Panc1 (cell line): ENCODE measurements at regions not wholly inside any gene's neighbourhood (a gene's known extent, or its start where the extent isn't known, plus 50 kb on each side); places are given as distances from the start of the nearest gene placed in this dataset.

Experiments
- ATAC-seq: fragments of 200-7000 bp; cut with Tn5 transposase; 2 replicates; pipeline ENCODE4 v1.9.1; 2020; ENCODE audit warnings: mild to moderate bottlenecking, moderate library complexity
- BruUV-seq: library from RNA; stranded (reverse); fragments of 400-500 nt; replicated peaks from 2 replicates; lab custom pipeline; 2021; lab: Mats Ljungman, UMichigan
- CTCF ChIA-PET: fragments of 300-600 bp; sonication (Branson Sonifier 250); formaldehyde crosslinking; loops from one replicate; lab custom pipeline; 2022; ENCODE audit warnings: antibody characterized with exemption; lab: Charles Lee
- POLR2A ChIA-PET: fragments of 300-600 bp; sonication (Branson Sonifier 250); formaldehyde crosslinking; loops from one replicate; lab custom pipeline; 2022; ENCODE audit warnings: antibody characterized with exemption; lab: Charles Lee
- DNase-seq: peaks from one replicate; pipeline ENCODE4 v3.0.0-alpha.2; 2010; ENCODE audit warnings: low read depth, low spot score
- H3K27ac ChIP-seq: 2 replicates; pipeline ENCODE4 v1.5.1; 2011; ENCODE audit warnings: mild to moderate bottlenecking, low read length, inconsistent platforms
- H3K27me3 ChIP-seq: fragments of 200-500 bp; sonication (Bioruptor generic); 2 replicates; pipeline ENCODE4 v1.6.0; 2014; ENCODE audit warnings: low read length, inconsistent platforms; ENCODE audit not compliant: control insufficient read depth, insufficient read depth
- H3K36me3 ChIP-seq: fragments of 200-500 bp; sonication (Bioruptor generic); 2 replicates; pipeline ENCODE4 v1.5.1; 2014; ENCODE audit warnings: inconsistent platforms, mild to moderate bottlenecking, low read length, moderate library complexity; ENCODE audit not compliant: control insufficient read depth, insufficient read depth
- H3K4me1 ChIP-seq: 2 replicates; pipeline ENCODE4 v1.5.1; 2011; ENCODE audit warnings: inconsistent platforms, mild to moderate bottlenecking, low read length, moderate library complexity; ENCODE audit not compliant: control insufficient read depth, insufficient read depth
- H3K4me3 ChIP-seq, 2 experiments: 2 replicates each; pipeline ENCODE4 v1.5.1; 2011 to 2012; ENCODE audit warnings: low read depth in 2 of 2, low read length in 2 of 2, mild to moderate bottlenecking in 2 of 2, inconsistent platforms in 1 of 2, moderate library complexity in 1 of 2
- H3K9me3 ChIP-seq: fragments of 200-500 bp; sonication (Bioruptor generic); 2 replicates; pipeline ENCODE4 v1.5.1; 2014; ENCODE audit warnings: low read depth, mild to moderate bottlenecking, inconsistent platforms, low read length, moderate library complexity; ENCODE audit not compliant: control insufficient read depth, insufficient read depth
- POLR2AphosphoS5 ChIP-seq: IDR thresholded peaks from 2 replicates; pipeline ENCODE4 v1.6.1; 2012; ENCODE audit warnings: mild to moderate bottlenecking, low read depth, low read length, moderate library complexity
- SIN3A ChIP-seq: IDR thresholded peaks from 2 replicates; pipeline ENCODE4 v1.6.1; 2012; ENCODE audit warnings: low read depth, mild to moderate bottlenecking, low read length, moderate library complexity, borderline replicate concordance; ENCODE audit not compliant: insufficient read depth
- TCF7L2 ChIP-seq: IDR thresholded peaks from 2 replicates; pipeline ENCODE4 v1.6.1; 2011; ENCODE audit warnings: mild to moderate bottlenecking, low read depth, low read length, inconsistent platforms
- in situ Hi-C: cut with HindIII; loops from 2 replicates; pipeline ENCODE4 v1.10.0; 2016; ENCODE audit warnings: low sequenced_read_pairs, low pct_unique_long_range_greater_than_20kb
- intact Hi-C: fragments of 100-400 bp; cut with micrococcal nuclease; formaldehyde crosslinking; loops from one replicate; pipeline ENCODE4 v1.10.0; 2022; ENCODE audit not compliant: unreplicated experiment
- TF ChIP-seq, protein P1 (sequence below), 2 experiments: IDR thresholded peaks; 2 replicates each; pipeline ENCODE4 v1.6.1; 2011 to 2012; ENCODE audit warnings: low read depth in 2 of 2, control low read depth in 1 of 2, low read length in 1 of 2, mild to moderate bottlenecking in 1 of 2, moderate library complexity in 1 of 2; ENCODE audit not compliant: insufficient read depth in 1 of 2
- TF ChIP-seq, protein P2 (sequence below): fragments of 450-650 bp; IDR thresholded peaks from 2 replicates; pipeline ENCODE4 v1.5.1; 2017; ENCODE audit warnings: mild to moderate bottlenecking

DNA sequence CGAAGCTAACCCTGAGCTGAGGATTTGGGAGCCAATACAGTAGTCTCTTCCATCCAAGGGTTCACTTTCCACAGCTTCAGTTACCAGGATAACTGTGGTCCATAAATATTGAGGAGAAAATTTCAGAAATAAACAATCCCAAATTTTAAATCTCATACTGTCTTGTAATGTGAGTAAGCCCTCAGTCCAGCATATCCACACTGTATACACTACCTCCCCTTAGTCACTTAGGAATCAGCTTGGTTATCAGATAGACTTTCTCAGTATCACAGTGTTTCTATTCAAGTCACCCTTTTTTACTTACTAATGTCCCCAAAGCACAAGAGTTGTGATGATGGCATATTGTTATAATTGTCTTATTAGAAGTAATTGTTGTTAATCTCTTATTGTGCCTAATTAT, 102.3 kb upstream of the GNG12 start:
- no peak overlapping the region for H3K27ac ChIP-seq
- H3K9me3 ChIP-seq, result no peaks in the 10 kb centered on the region
- H3K36me3 ChIP-seq, result no peaks in the 10 kb centered on the region
- H3K27me3 ChIP-seq, result no peaks in the 10 kb centered on the region
- ATAC-seq (no peak), DNase-seq (no peak)
- in situ Hi-C loops, result no loop called here
- no TSS peak for BruUV-seq
- intact Hi-C loops, result no loop called here
- TF ChIP-seq, protein P1, sequence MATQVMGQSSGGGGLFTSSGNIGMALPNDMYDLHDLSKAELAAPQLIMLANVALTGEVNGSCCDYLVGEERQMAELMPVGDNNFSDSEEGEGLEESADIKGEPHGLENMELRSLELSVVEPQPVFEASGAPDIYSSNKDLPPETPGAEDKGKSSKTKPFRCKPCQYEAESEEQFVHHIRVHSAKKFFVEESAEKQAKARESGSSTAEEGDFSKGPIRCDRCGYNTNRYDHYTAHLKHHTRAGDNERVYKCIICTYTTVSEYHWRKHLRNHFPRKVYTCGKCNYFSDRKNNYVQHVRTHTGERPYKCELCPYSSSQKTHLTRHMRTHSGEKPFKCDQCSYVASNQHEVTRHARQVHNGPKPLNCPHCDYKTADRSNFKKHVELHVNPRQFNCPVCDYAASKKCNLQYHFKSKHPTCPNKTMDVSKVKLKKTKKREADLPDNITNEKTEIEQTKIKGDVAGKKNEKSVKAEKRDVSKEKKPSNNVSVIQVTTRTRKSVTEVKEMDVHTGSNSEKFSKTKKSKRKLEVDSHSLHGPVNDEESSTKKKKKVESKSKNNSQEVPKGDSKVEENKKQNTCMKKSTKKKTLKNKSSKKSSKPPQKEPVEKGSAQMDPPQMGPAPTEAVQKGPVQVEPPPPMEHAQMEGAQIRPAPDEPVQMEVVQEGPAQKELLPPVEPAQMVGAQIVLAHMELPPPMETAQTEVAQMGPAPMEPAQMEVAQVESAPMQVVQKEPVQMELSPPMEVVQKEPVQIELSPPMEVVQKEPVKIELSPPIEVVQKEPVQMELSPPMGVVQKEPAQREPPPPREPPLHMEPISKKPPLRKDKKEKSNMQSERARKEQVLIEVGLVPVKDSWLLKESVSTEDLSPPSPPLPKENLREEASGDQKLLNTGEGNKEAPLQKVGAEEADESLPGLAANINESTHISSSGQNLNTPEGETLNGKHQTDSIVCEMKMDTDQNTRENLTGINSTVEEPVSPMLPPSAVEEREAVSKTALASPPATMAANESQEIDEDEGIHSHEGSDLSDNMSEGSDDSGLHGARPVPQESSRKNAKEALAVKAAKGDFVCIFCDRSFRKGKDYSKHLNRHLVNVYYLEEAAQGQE (IDR thresholded peaks at IDR 0.05; ENCODE audit: insufficient read depth in 1 of 2, low read depth in 2 of 2, low read length in 1 of 2), result no peak
- TF ChIP-seq, protein P2, sequence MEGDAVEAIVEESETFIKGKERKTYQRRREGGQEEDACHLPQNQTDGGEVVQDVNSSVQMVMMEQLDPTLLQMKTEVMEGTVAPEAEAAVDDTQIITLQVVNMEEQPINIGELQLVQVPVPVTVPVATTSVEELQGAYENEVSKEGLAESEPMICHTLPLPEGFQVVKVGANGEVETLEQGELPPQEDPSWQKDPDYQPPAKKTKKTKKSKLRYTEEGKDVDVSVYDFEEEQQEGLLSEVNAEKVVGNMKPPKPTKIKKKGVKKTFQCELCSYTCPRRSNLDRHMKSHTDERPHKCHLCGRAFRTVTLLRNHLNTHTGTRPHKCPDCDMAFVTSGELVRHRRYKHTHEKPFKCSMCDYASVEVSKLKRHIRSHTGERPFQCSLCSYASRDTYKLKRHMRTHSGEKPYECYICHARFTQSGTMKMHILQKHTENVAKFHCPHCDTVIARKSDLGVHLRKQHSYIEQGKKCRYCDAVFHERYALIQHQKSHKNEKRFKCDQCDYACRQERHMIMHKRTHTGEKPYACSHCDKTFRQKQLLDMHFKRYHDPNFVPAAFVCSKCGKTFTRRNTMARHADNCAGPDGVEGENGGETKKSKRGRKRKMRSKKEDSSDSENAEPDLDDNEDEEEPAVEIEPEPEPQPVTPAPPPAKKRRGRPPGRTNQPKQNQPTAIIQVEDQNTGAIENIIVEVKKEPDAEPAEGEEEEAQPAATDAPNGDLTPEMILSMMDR, result no peak
- no peak for TF ChIP-seq POLR2AphosphoS5
- TF ChIP-seq SIN3A, result no peak
- TF ChIP-seq TCF7L2, result no peak
- CTCF ChIA-PET, result no interaction called here
- POLR2A ChIA-PET, result no interaction called here
- no peaks in the 10 kb centered on the region for H3K4me1 ChIP-seq
- no peak overlapping the region for H3K4me3 ChIP-seq

GRCh38 chr1:67931198-67931597, 97.9 kb upstream of the GNG12 start:
- in situ Hi-C loops (no loop called here), intact Hi-C loops (no loop called here)
- Histone ChIP-seq H3K27me3 (no peaks in the 10 kb centered on the region), H3K4me3 (no peak overlapping the region), H3K9me3 (no peaks in the 10 kb centered on the region), H3K36me3 (no peaks in the 10 kb centered on the region), H3K4me1 (no peaks in the 10 kb centered on the region), H3K27ac (no peak overlapping the region)
- POLR2A ChIA-PET, result no interaction called here
- ATAC-seq (no peak), DNase-seq (no peak)
- no TSS peak for BruUV-seq
- no peak for TF ChIP-seq TCF7L2
- CTCF ChIA-PET, result no interaction called here

DNA sequence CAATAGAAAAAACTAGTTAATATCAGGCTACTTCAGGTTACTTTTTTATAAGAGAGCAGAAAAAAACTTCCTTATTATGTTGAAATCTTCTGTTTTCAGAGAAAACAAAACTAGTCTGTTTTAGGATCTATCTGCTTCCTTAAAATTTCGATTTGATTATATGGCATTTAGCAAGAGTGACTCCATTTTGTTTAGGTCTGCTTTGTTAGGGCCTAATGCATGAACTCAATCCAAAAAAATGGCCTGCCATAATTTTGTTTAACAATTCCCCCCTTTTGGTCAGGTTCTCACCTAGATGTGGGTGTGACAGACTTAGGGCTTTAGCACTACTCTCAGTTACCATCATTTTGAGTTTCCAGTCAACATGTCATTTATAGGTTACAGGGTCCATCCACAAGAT, 89.8 kb upstream of the GNG12 start:
- ChIA-PET POLR2A (no interaction called here), CTCF (no interaction called here)
- no peak overlapping the region for H3K4me3 ChIP-seq
- in situ Hi-C loops, result no loop called here
- peaks cover 4% of the 10 kb centered on the region; the same call in 1 of the 2 replicates for H3K4me1 ChIP-seq
- H3K9me3 ChIP-seq, result no peaks in the 10 kb centered on the region
- H3K27me3 ChIP-seq, result no peaks in the 10 kb centered on the region
- TF ChIP-seq SIN3A, result no peak
- TF ChIP-seq POLR2AphosphoS5, result no peak
- TF ChIP-seq TCF7L2, result no peak
- TF ChIP-seq, protein P2, result no peak
- TF ChIP-seq, protein P1 (IDR thresholded peaks at IDR 0.05; ENCODE audit: insufficient read depth in 1 of 2, low read depth in 2 of 2, low read length in 1 of 2), result no peak
- DNase-seq (no peak), ATAC-seq (no peak)
- H3K36me3 ChIP-seq, result no peaks in the 10 kb centered on the region
- no TSS peak for BruUV-seq
- intact Hi-C loops, result no loop called here
- no peak overlapping the region for H3K27ac ChIP-seq
